RWPE2 (cell line): ENCODE measurements at regions not wholly inside any gene's neighbourhood (a gene's known extent, or its start where the extent isn't known, plus 50 kb on each side); places are given as distances from the start of the nearest gene placed in this dataset.

Source experiments
- ATAC-seq: fragments of 200-7000 bp; cut with Tn5 transposase; 3 replicates; pipeline ENCODE4 v1.9.1; 2021; ENCODE audit warnings: low read depth
- DNase-seq: peaks from one replicate; pipeline ENCODE4 v3.0.0-alpha.2; 2020; ENCODE audit warnings: low spot score
- H3K27ac ChIP-seq: fragments of 450-650 bp; 2 replicates; pipeline ENCODE4 v1.5.1; 2017; ENCODE audit warnings: mild to moderate bottlenecking; ENCODE audit not compliant: poor library complexity, severe bottlenecking
- H3K27me3 ChIP-seq: fragments of 250-450 bp; sonication (Bioruptor Pico); 2 replicates; pipeline ENCODE4 v1.5.1; 2021; ENCODE audit warnings: mild to moderate bottlenecking, moderate library complexity; ENCODE audit not compliant: insufficient read depth, poor library complexity, severe bottlenecking
- H3K36me3 ChIP-seq: fragments of 250-450 bp; sonication (Bioruptor Pico); 2 replicates; pipeline ENCODE4 v1.5.1; 2020; ENCODE audit warnings: low read depth, mild to moderate bottlenecking, moderate library complexity
- H3K4me1 ChIP-seq: fragments of 250-450 bp; sonication (Bioruptor Pico); 2 replicates; pipeline ENCODE4 v1.5.1; 2021; ENCODE audit warnings: mild to moderate bottlenecking, moderate library complexity; ENCODE audit not compliant: insufficient read depth, poor library complexity, severe bottlenecking
- H3K4me3 ChIP-seq: fragments of 250-450 bp; sonication (Bioruptor Pico); 2 replicates; pipeline ENCODE4 v1.5.1; 2021; ENCODE audit warnings: mild to moderate bottlenecking, moderate library complexity; ENCODE audit not compliant: severe bottlenecking
- H3K9me3 ChIP-seq: fragments of 250-450 bp; sonication (Bioruptor Pico); 2 replicates; pipeline ENCODE4 v1.5.1; 2021; ENCODE audit warnings: mild to moderate bottlenecking, moderate library complexity; ENCODE audit not compliant: severe bottlenecking
- CTCF ChIP-seq: fragments of 450-650 bp; IDR thresholded peaks from one replicate; pipeline ENCODE4 v1.5.1; 2017; ENCODE audit warnings: mild to moderate bottlenecking, moderate library complexity; ENCODE audit not compliant: poor library complexity, severe bottlenecking

DNA sequence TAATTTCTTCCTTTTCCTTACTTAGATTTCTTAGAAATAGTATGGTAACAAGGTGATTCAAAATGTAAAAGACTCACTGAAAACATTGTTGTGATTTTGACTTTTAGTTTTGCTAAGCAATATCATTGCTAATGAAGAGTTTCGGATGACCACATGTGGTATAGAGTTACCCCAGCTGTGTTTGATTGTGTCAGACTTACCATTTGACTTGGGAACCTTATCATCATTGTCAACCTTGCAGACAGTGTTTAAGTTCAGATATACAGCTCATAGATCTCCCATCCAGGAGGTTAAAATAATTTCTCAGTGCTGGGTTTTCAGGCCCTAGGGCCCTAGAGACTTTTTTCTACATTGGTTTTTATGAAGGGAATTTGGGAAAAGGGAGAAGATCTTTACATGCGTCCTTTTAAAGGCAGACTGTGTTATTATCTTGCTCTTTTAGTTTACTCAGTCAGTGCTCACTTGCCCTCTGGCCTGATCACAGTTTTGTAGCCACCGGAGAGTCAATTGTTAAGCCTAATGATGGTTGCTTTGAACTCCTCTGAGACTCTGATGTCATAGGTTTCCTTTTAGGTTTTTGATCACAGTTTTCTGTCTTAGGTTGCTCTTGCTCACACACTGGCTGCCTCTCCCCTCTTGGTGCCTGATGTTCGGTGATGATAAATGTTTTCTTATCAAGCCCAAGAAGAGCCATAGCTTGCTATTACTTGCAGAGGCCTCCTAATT is 133.5 kb upstream of the ZPLD1 start:
- no peak overlapping the region for H3K4me3 ChIP-seq
- H3K9me3 ChIP-seq: no peaks in the 10 kb centered on the region
- no peaks in the 10 kb centered on the region for H3K36me3 ChIP-seq
- peak overlapping the region; percentile 91 for H3K27ac ChIP-seq
- no peak for DNase-seq
- TF ChIP-seq CTCF: no peak
- no peaks in the 10 kb centered on the region for H3K27me3 ChIP-seq
- peaks cover 30% of the 10 kb centered on the region for H3K4me1 ChIP-seq
- no peak for ATAC-seq

DNA sequence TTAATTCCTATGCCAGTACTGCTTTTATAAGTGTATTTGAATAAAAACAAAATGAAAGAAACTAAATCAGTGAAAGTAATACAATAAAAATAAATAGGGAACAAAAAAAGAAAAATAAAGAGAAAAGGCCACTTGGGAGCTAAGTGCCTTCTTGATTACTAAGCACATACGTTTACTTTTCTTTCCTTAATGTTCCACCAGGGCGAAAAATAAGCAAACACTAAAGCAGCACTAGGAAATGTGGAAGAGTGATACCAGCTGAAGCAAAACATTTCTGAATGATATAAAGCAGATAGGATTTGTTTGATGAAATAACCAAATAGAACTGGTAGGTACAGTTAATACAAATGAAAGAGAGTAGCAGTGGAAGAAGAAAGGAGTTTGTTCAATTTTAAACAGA is 132.8 kb upstream of the ZPLD1 start:
- Histone ChIP-seq H3K27ac (no peak overlapping the region), H3K27me3 (no peaks in the 10 kb centered on the region), H3K4me1 (peaks cover 30% of the 10 kb centered on the region), H3K4me3 (no peak overlapping the region), H3K9me3 (no peaks in the 10 kb centered on the region), H3K36me3 (no peaks in the 10 kb centered on the region)
- no peak for TF ChIP-seq CTCF
- no peak for DNase-seq
- no peak for ATAC-seq

DNA sequence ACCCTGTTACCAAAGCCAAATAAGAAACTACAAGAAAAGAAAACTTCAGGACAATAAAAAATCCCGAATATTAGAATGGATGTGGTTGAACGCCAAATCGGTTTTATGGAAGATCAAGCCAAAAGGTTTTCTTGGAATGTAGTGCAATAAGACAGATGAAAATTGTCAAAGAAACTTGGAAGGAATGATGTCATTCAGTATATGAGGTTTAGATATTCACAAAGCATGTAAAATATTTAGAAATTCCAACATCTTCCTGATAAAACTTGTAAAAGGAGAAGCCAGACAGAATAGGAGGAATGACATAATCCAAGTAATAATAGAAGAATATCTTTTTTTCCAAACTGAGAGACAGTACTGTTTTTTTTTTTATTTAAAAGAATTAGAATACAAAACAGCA is 130.3 kb upstream of the ZPLD1 start:
- H3K27me3 ChIP-seq: no peaks in the 10 kb centered on the region
- no peak overlapping the region for H3K27ac ChIP-seq
- no peaks in the 10 kb centered on the region for H3K36me3 ChIP-seq
- no peak overlapping the region for H3K4me3 ChIP-seq
- ATAC-seq: no peak
- no peaks in the 10 kb centered on the region for H3K9me3 ChIP-seq
- TF ChIP-seq CTCF: no peak
- no peak for DNase-seq
- peaks cover 15% of the 10 kb centered on the region for H3K4me1 ChIP-seq

DNA sequence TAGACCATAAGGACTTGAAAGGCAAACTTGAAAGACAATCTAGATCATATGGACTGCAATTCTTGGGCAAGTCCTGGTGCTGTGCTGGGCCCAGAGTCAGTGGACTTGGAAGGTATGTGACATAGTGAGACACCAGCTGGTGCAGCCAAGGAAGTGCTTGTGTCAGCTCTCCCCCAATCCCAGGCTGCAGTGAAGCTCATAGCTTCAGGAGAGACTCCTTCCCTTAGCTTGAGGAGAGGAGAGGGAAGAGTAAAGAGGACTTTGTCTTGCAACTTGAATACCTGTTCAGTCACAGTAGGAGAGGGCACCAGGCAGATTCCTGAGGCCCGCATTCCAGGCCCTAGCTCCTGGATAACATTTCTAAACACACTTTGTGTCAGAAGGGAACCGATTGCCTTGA is 127.4 kb upstream of the ZPLD1 start:
- no peak for ATAC-seq
- no peak overlapping the region for H3K27ac ChIP-seq
- TF ChIP-seq CTCF: no peak
- H3K36me3 ChIP-seq: no peaks in the 10 kb centered on the region
- H3K9me3 ChIP-seq: no peaks in the 10 kb centered on the region
- no peaks in the 10 kb centered on the region for H3K4me1 ChIP-seq
- no peak overlapping the region for H3K4me3 ChIP-seq
- DNase-seq: no peak
- H3K27me3 ChIP-seq: no peaks in the 10 kb centered on the region

- DNase-seq (no peak), ATAC-seq (no peak)
- Histone ChIP-seq H3K27ac (no peak overlapping the region), H3K4me1 (peaks cover 10% of the 10 kb centered on the region), H3K36me3 (no peaks in the 10 kb centered on the region), H3K9me3 (no peaks in the 10 kb centered on the region), H3K27me3 (no peaks in the 10 kb centered on the region), H3K4me3 (no peak overlapping the region)
- no peak for TF ChIP-seq CTCF
These were observed 105.7 kb upstream of the ZPLD1 start for GRCh38 chr3:102329066-102329465.
